ACC112 (cell line): ENCODE measurements at regions not wholly inside any gene's neighbourhood (a gene's known extent, or its start where the extent isn't known, plus 50 kb on each side); places are given as distances from the start of the nearest gene placed in this dataset.

ENCODE experiments used
- H2AFZ ChIP-seq: fragments of 200-600 bp; sonication (generic); one replicate; pipeline ENCODE4 v1.6.0; 2017; ENCODE audit warnings: antibody characterized with exemption, low read length; ENCODE audit not compliant: unreplicated experiment
- H3K27ac ChIP-seq: fragments of 200-600 bp; sonication (generic); 2 replicates; pipeline ENCODE4 v1.5.1; 2014; ENCODE audit warnings: low read depth, mild to moderate bottlenecking, antibody characterized with exemption, low read length, moderate library complexity
- H3K27me3 ChIP-seq: fragments of 200-600 bp; sonication (generic); 2 replicates; pipeline ENCODE4 v1.6.1; 2014; ENCODE audit warnings: mild to moderate bottlenecking, antibody characterized with exemption, low read length, moderate library complexity, mixed read lengths; ENCODE audit not compliant: insufficient read depth
- H3K36me3 ChIP-seq: fragments of 200-600 bp; sonication (generic); 2 replicates; pipeline ENCODE4 v1.6.1; 2016; ENCODE audit warnings: mild to moderate bottlenecking, antibody characterized with exemption, low read length, moderate library complexity, mixed read lengths; ENCODE audit not compliant: insufficient read depth
- H3K4me1 ChIP-seq: fragments of 200-600 bp; sonication (generic); one replicate; pipeline ENCODE4 v1.6.1; 2016; ENCODE audit warnings: low read length, mixed read lengths; ENCODE audit not compliant: insufficient read depth, unreplicated experiment, control insufficient read depth
- H3K4me3 ChIP-seq: fragments of 200-600 bp; sonication (generic); 2 replicates; pipeline ENCODE4 v1.5.1; 2014; ENCODE audit warnings: mild to moderate bottlenecking, low read depth, low read length
- H3K79me2 ChIP-seq: fragments of 200-600 bp; sonication (generic); one replicate; pipeline ENCODE4 v1.6.0; 2016; ENCODE audit warnings: low read length; ENCODE audit not compliant: control insufficient read depth, unreplicated experiment, insufficient read depth

- Histone ChIP-seq H3K27ac (no peak overlapping the region), H3K4me3 (no peak overlapping the region), H3K36me3 (no peaks in the 10 kb centered on the region), H3K4me1 (peaks cover 18% of the 10 kb centered on the region), H3K27me3 (no peaks in the 10 kb centered on the region), H3K79me2 (no peaks in the 10 kb centered on the region), H2AFZ (no peak overlapping the region)
Observed at GRCh38 chr3:22587446-22587845, 615.7 kb upstream of the UBE2E2 start.

GRCh38 chr3:22593638-22594037 lies 609.5 kb upstream of the UBE2E2 start:
- Histone ChIP-seq H3K27me3 (no peaks in the 10 kb centered on the region), H3K4me1 (no peaks in the 10 kb centered on the region), H2AFZ (no peak overlapping the region), H3K36me3 (no peaks in the 10 kb centered on the region), H3K4me3 (no peak overlapping the region), H3K79me2 (no peaks in the 10 kb centered on the region), H3K27ac (no peak overlapping the region)

- no peak overlapping the region for H3K4me3 ChIP-seq
- H3K36me3 ChIP-seq = no peaks in the 10 kb centered on the region
- no peak overlapping the region for H3K27ac ChIP-seq
- no peak overlapping the region for H2AFZ ChIP-seq
- no peaks in the 10 kb centered on the region for H3K27me3 ChIP-seq
- no peaks in the 10 kb centered on the region for H3K79me2 ChIP-seq
- H3K4me1 ChIP-seq = no peaks in the 10 kb centered on the region
Observed at GRCh38 chr3:22594990-22595389, 608.1 kb upstream of the UBE2E2 start.

GRCh38 chr3:22606461-22606860 lies 596.7 kb upstream of the UBE2E2 start:
- H3K27ac ChIP-seq = no peak overlapping the region
- no peak overlapping the region for H3K4me3 ChIP-seq
- H3K36me3 ChIP-seq = no peaks in the 10 kb centered on the region

GRCh38 chr3:22606938-22607337 lies 596.2 kb upstream of the UBE2E2 start:
- Histone ChIP-seq H3K79me2 (no peaks in the 10 kb centered on the region), H3K36me3 (no peaks in the 10 kb centered on the region), H3K4me3 (no peak overlapping the region), H3K27ac (no peak overlapping the region), H2AFZ (no peak overlapping the region), H3K27me3 (no peaks in the 10 kb centered on the region), H3K4me1 (peaks cover 7% of the 10 kb centered on the region)

More at GRCh38 chr3:22606461-22606860, 596.7 kb upstream of the UBE2E2 start:
- Histone ChIP-seq H2AFZ (no peak overlapping the region), H3K79me2 (no peaks in the 10 kb centered on the region), H3K27me3 (no peaks in the 10 kb centered on the region), H3K4me1 (peaks cover 7% of the 10 kb centered on the region)

- Histone ChIP-seq H3K4me1 (peaks cover 7% of the 10 kb centered on the region), H3K27ac (no peak overlapping the region), H3K27me3 (no peaks in the 10 kb centered on the region), H3K79me2 (no peaks in the 10 kb centered on the region), H2AFZ (no peak overlapping the region), H3K4me3 (no peak overlapping the region), H3K36me3 (no peaks in the 10 kb centered on the region)
Observed at GRCh38 chr3:22608093-22608492, 595.0 kb upstream of the UBE2E2 start.

GRCh38 chr3:22608721-22609120 lies 594.4 kb upstream of the UBE2E2 start:
- H2AFZ ChIP-seq = peak overlapping the region; percentile 0
- H3K4me1 ChIP-seq = peaks cover 7% of the 10 kb centered on the region
- no peak overlapping the region for H3K27ac ChIP-seq

GRCh38 chr3:22609139-22609538 lies 594.0 kb upstream of the UBE2E2 start:
- Histone ChIP-seq H3K36me3 (no peaks in the 10 kb centered on the region), H3K79me2 (no peaks in the 10 kb centered on the region), H3K4me1 (peaks cover 7% of the 10 kb centered on the region), H3K27ac (no peak overlapping the region), H2AFZ (peak overlapping the region; percentile 0), H3K27me3 (no peaks in the 10 kb centered on the region), H3K4me3 (no peak overlapping the region)

More at GRCh38 chr3:22608721-22609120, 594.4 kb upstream of the UBE2E2 start:
- no peaks in the 10 kb centered on the region for H3K27me3 ChIP-seq
- H3K36me3 ChIP-seq = no peaks in the 10 kb centered on the region
- no peaks in the 10 kb centered on the region for H3K79me2 ChIP-seq
- H3K4me3 ChIP-seq = no peak overlapping the region

- Histone ChIP-seq H3K79me2 (no peaks in the 10 kb centered on the region), H2AFZ (no peak overlapping the region), H3K27me3 (peaks cover 10% of the 10 kb centered on the region), H3K4me1 (peaks cover 5% of the 10 kb centered on the region), H3K36me3 (no peaks in the 10 kb centered on the region), H3K4me3 (no peak overlapping the region), H3K27ac (no peak overlapping the region)
Observed at GRCh38 chr3:22612927-22613326, 590.2 kb upstream of the UBE2E2 start.

GRCh38 chr3:22615790-22616189 lies 587.3 kb upstream of the UBE2E2 start:
- Histone ChIP-seq H3K4me3 (no peak overlapping the region), H3K79me2 (no peaks in the 10 kb centered on the region), H2AFZ (no peak overlapping the region), H3K4me1 (no peaks in the 10 kb centered on the region), H3K36me3 (no peaks in the 10 kb centered on the region), H3K27ac (no peak overlapping the region), H3K27me3 (peaks cover 13% of the 10 kb centered on the region)

GRCh38 chr3:22617372-22617771 lies 585.8 kb upstream of the UBE2E2 start:
- no peaks in the 10 kb centered on the region for H3K4me1 ChIP-seq
- H2AFZ ChIP-seq = no peak overlapping the region
- H3K27me3 ChIP-seq = peaks cover 13% of the 10 kb centered on the region
- H3K79me2 ChIP-seq = no peaks in the 10 kb centered on the region
- H3K36me3 ChIP-seq = no peaks in the 10 kb centered on the region
- H3K4me3 ChIP-seq = no peak overlapping the region
- H3K27ac ChIP-seq = no peak overlapping the region
